ENCODE measurements at regions not wholly inside any gene's neighbourhood (a gene's known extent, or its start where the extent isn't known, plus 50 kb on each side); places are given as distances from the start of the nearest gene placed in this dataset.

- H3K4me2 ChIP-seq (ENCODE audit: low read length) = no peak overlapping the region
- H3K79me1 ChIP-seq (ENCODE audit: low read length) = no peaks in the 10 kb centered on the region
- no peak overlapping the region for H2BK5ac ChIP-seq (ENCODE audit: low read depth, low read length, poor library complexity)
- WGBS (ENCODE audit: extremely low coverage, insufficient coverage, insufficient read length) = no CpG with 5 or more reads among the region's 11 CpGs
- no peak overlapping the region for H2AK5ac ChIP-seq (ENCODE audit: low read length)
- no peak for DNase-seq
- H2AFZ ChIP-seq (ENCODE audit: insufficient read depth, low read length, poor library complexity) = no peak overlapping the region
- H3K27ac ChIP-seq (ENCODE audit: low read depth, low read length) = no peak overlapping the region
- no peaks in the 10 kb centered on the region for H3K27me3 ChIP-seq (ENCODE audit: insufficient read depth, low read length)
- no peaks in the 10 kb centered on the region for H3K4me1 ChIP-seq (ENCODE audit: control insufficient read depth in 1 of 2, insufficient read depth in 2 of 2, low read length in 2 of 2)
- H3K4me3 ChIP-seq (ENCODE audit: low read depth, low read length) = no peak overlapping the region
- H3K18ac ChIP-seq (ENCODE audit: low read length) = no peak overlapping the region
- peaks cover 8% of the 10 kb centered on the region for H3K9me3 ChIP-seq (ENCODE audit: insufficient read depth, low read depth, low read length)
- no peak overlapping the region for H3K4ac ChIP-seq (ENCODE audit: low read depth, low read length)
- H4K8ac ChIP-seq (ENCODE audit: low read depth, low read length) = no peak overlapping the region
- no peak overlapping the region for H4K12ac ChIP-seq (ENCODE audit: low read depth, low read length)
- no peak overlapping the region for H2BK120ac ChIP-seq (ENCODE audit: insufficient read depth, low read length, poor library complexity)
- no peak overlapping the region for H3K23ac ChIP-seq (ENCODE audit: low read length)
- H3K79me2 ChIP-seq (ENCODE audit: control insufficient read depth, insufficient read depth, low read length, poor library complexity) = no peaks in the 10 kb centered on the region
- H2BK12ac ChIP-seq (ENCODE audit: low read length) = no peak overlapping the region
- H3K9ac ChIP-seq (ENCODE audit: low read length) = no peak overlapping the region
- H3K14ac ChIP-seq (ENCODE audit: low read length) = no peak overlapping the region
- no peak overlapping the region for H4K91ac ChIP-seq (ENCODE audit: low read depth, low read length)
- H3K36me3 ChIP-seq (ENCODE audit: control insufficient read depth in 1 of 2, insufficient read depth in 2 of 2, low read length in 2 of 2) = no peaks in the 10 kb centered on the region
These were observed 58.8 kb upstream of the CLDN14 start for GRCh38 chr21:36538761-36539160.

- 100% methylated on average over 5 of the region's 6 CpGs for WGBS (ENCODE audit: extremely low coverage, insufficient coverage, insufficient read length)
- Histone ChIP-seq H3K4me3 (ENCODE audit: low read depth, low read length) (peak overlapping the region; percentile 58), H2AFZ (ENCODE audit: insufficient read depth, low read length, poor library complexity) (no peak overlapping the region), H3K4ac (ENCODE audit: low read depth, low read length) (no peak overlapping the region), H3K79me1 (ENCODE audit: low read length) (no peaks in the 10 kb centered on the region), H3K18ac (ENCODE audit: low read length) (no peak overlapping the region), H3K14ac (ENCODE audit: low read length) (no peak overlapping the region), H3K4me2 (ENCODE audit: low read length) (no peak overlapping the region), H3K79me2 (ENCODE audit: control insufficient read depth, insufficient read depth, low read length, poor library complexity) (no peaks in the 10 kb centered on the region), H2BK12ac (ENCODE audit: low read length) (no peak overlapping the region), H3K27ac (ENCODE audit: low read depth, low read length) (no peak overlapping the region), H3K4me1 (ENCODE audit: control insufficient read depth in 1 of 2, insufficient read depth in 2 of 2, low read length in 2 of 2) (no peaks in the 10 kb centered on the region), H3K23ac (ENCODE audit: low read length) (peak overlapping the region; percentile 89), H3K9me3 (ENCODE audit: insufficient read depth, low read depth, low read length) (peaks cover 8% of the 10 kb centered on the region), H2AK5ac (ENCODE audit: low read length) (no peak overlapping the region), H2BK5ac (ENCODE audit: low read depth, low read length, poor library complexity) (no peak overlapping the region), H3K9ac (ENCODE audit: low read length) (no peak overlapping the region), H3K27me3 (ENCODE audit: insufficient read depth, low read length) (no peaks in the 10 kb centered on the region), H4K12ac (ENCODE audit: low read depth, low read length) (no peak overlapping the region), H4K91ac (ENCODE audit: low read depth, low read length) (no peak overlapping the region), H3K36me3 (ENCODE audit: control insufficient read depth in 1 of 2, insufficient read depth in 2 of 2, low read length in 2 of 2) (no peaks in the 10 kb centered on the region), H2BK120ac (ENCODE audit: insufficient read depth, low read length, poor library complexity) (no peak overlapping the region), H4K8ac (ENCODE audit: low read depth, low read length) (no peak overlapping the region)
- DNase-seq = no peak
These were observed 59.7 kb upstream of the CLDN14 start for GRCh38 chr21:36539434-36540150.

- Histone ChIP-seq H2AK5ac (ENCODE audit: low read length) (no peak overlapping the region), H3K23ac (ENCODE audit: low read length) (no peak overlapping the region), H3K18ac (ENCODE audit: low read length) (no peak overlapping the region), H2AFZ (ENCODE audit: insufficient read depth, low read length, poor library complexity) (no peak overlapping the region), H3K79me2 (ENCODE audit: control insufficient read depth, insufficient read depth, low read length, poor library complexity) (no peaks in the 10 kb centered on the region), H4K12ac (ENCODE audit: low read depth, low read length) (no peak overlapping the region), H3K79me1 (ENCODE audit: low read length) (no peaks in the 10 kb centered on the region), H2BK120ac (ENCODE audit: insufficient read depth, low read length, poor library complexity) (no peak overlapping the region), H3K9me3 (ENCODE audit: insufficient read depth, low read depth, low read length) (peaks cover 8% of the 10 kb centered on the region), H2BK12ac (ENCODE audit: low read length) (no peak overlapping the region), H3K4ac (ENCODE audit: low read depth, low read length) (no peak overlapping the region), H3K36me3 (ENCODE audit: control insufficient read depth in 1 of 2, insufficient read depth in 2 of 2, low read length in 2 of 2) (no peaks in the 10 kb centered on the region), H4K91ac (ENCODE audit: low read depth, low read length) (no peak overlapping the region), H4K8ac (ENCODE audit: low read depth, low read length) (no peak overlapping the region), H3K14ac (ENCODE audit: low read length) (no peak overlapping the region), H3K27ac (ENCODE audit: low read depth, low read length) (no peak overlapping the region), H3K9ac (ENCODE audit: low read length) (no peak overlapping the region), H3K4me3 (ENCODE audit: low read depth, low read length) (no peak overlapping the region), H3K4me2 (ENCODE audit: low read length) (no peak overlapping the region), H3K4me1 (ENCODE audit: control insufficient read depth in 1 of 2, insufficient read depth in 2 of 2, low read length in 2 of 2) (no peaks in the 10 kb centered on the region), H3K27me3 (ENCODE audit: insufficient read depth, low read length) (no peaks in the 10 kb centered on the region), H2BK5ac (ENCODE audit: low read depth, low read length, poor library complexity) (no peak overlapping the region)
- DNase-seq = no peak
These were observed 60.8 kb upstream of the CLDN14 start for GRCh38 chr21:36540700-36541099.

- H3K36me3 ChIP-seq (ENCODE audit: control insufficient read depth in 1 of 2, insufficient read depth in 2 of 2, low read length in 2 of 2) = no peaks in the 10 kb centered on the region
- no peaks in the 10 kb centered on the region for H3K79me2 ChIP-seq (ENCODE audit: control insufficient read depth, insufficient read depth, low read length, poor library complexity)
- no peaks in the 10 kb centered on the region for H3K27me3 ChIP-seq (ENCODE audit: insufficient read depth, low read length)
- no peak overlapping the region for H2BK5ac ChIP-seq (ENCODE audit: low read depth, low read length, poor library complexity)
- DNase-seq = no peak
- H4K12ac ChIP-seq (ENCODE audit: low read depth, low read length) = no peak overlapping the region
- H3K14ac ChIP-seq (ENCODE audit: low read length) = no peak overlapping the region
- no peak overlapping the region for H2BK120ac ChIP-seq (ENCODE audit: insufficient read depth, low read length, poor library complexity)
- no peak overlapping the region for H2AK5ac ChIP-seq (ENCODE audit: low read length)
- H3K4me2 ChIP-seq (ENCODE audit: low read length) = no peak overlapping the region
- no peak overlapping the region for H4K91ac ChIP-seq (ENCODE audit: low read depth, low read length)
- H3K23ac ChIP-seq (ENCODE audit: low read length) = no peak overlapping the region
- no peak overlapping the region for H3K4me3 ChIP-seq (ENCODE audit: low read depth, low read length)
- no peaks in the 10 kb centered on the region for H3K4me1 ChIP-seq (ENCODE audit: control insufficient read depth in 1 of 2, insufficient read depth in 2 of 2, low read length in 2 of 2)
- no CpG with 5 or more reads among the region's 6 CpGs for whole genome bisulfite sequencing (ENCODE audit: extremely low coverage, insufficient coverage, insufficient read length)
- no peak overlapping the region for H2BK12ac ChIP-seq (ENCODE audit: low read length)
- no peak overlapping the region for H2AFZ ChIP-seq (ENCODE audit: insufficient read depth, low read length, poor library complexity)
- H3K4ac ChIP-seq (ENCODE audit: low read depth, low read length) = no peak overlapping the region
- peaks cover 8% of the 10 kb centered on the region for H3K9me3 ChIP-seq (ENCODE audit: insufficient read depth, low read depth, low read length)
- H4K8ac ChIP-seq (ENCODE audit: low read depth, low read length) = no peak overlapping the region
- no peaks in the 10 kb centered on the region for H3K79me1 ChIP-seq (ENCODE audit: low read length)
- H3K27ac ChIP-seq (ENCODE audit: low read depth, low read length) = no peak overlapping the region
- H3K9ac ChIP-seq (ENCODE audit: low read length) = no peak overlapping the region
- no peak overlapping the region for H3K18ac ChIP-seq (ENCODE audit: low read length)
These were observed 61.8 kb upstream of the CLDN14 start for GRCh38 chr21:36541721-36542139.

Measured in trophoblast cell (in vitro differentiated cells and primary cell).